ENCODE measurements at regions not wholly inside any gene's neighbourhood (a gene's known extent, or its start where the extent isn't known, plus 50 kb on each side); places are given as distances from the start of the nearest gene placed in this dataset.

GRCh38 chr13:37207691-37208451 lies 102.4 kb upstream of the CSNK1A1L start:
- intact Hi-C loops (cut with DNase I): no loop called here
- H3K4me3 ChIP-seq: no peak overlapping the region
- WGBS, 2 donors: 72 to 79% methylated on average over 4 of the region's 4 CpGs

DNA sequence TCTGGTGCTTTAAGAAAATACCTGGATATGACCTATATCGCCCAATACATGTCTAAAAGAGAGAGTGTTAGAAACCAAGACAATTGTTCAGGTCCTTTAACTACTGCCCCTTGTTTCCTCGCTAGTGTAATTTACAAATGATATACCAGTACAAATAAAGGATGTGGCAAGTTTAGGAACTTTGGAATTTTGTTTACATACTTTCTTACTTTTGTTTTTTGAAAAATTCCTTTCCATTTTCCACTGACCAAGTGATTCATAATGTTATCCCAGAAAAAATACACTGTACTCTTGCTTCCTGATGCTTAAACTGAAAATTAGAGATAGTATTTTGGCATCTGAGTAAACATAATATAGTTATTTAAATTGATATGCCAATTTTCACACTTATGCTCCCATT lies 96.8 kb upstream of the CSNK1A1L start:
- no peak overlapping the region for H3K27ac ChIP-seq
- peaks cover 0 to 8% (median 0%) of the 10 kb centered on the region in 4 donors for H3K4me1 ChIP-seq
- no peak for DNase-seq
- no peaks in the 10 kb centered on the region for H3K9me3 ChIP-seq
- no peak for TF ChIP-seq POLR2A (IDR thresholded peaks at IDR 0.05)
- no peak for TF ChIP-seq EP300 (IDR thresholded peaks at IDR 0.05)
- TF ChIP-seq POLR2AphosphoS5 (IDR thresholded peaks at IDR 0.05): no peak
- TF ChIP-seq CTCF (IDR thresholded peaks at IDR 0.05): no peak
- no peaks in the 10 kb centered on the region for H3K36me3 ChIP-seq
- no peak overlapping the region for H3K4me3 ChIP-seq
- no peaks in the 10 kb centered on the region for H3K27me3 ChIP-seq
- WGBS, 2 donors: 68 to 87% methylated on average over 2 of the region's 2 CpGs
- intact Hi-C loops (cut with DNase I): no loop called here

More at GRCh38 chr13:37207691-37208451, 102.4 kb upstream of the CSNK1A1L start:
- peaks cover 0 to 2% (median 0%) of the 10 kb centered on the region in 4 donors for H3K4me1 ChIP-seq
- no peak for TF ChIP-seq POLR2AphosphoS5 (IDR thresholded peaks at IDR 0.05)
- no peak for TF ChIP-seq EP300 (IDR thresholded peaks at IDR 0.05)
- no peaks in the 10 kb centered on the region for H3K9me3 ChIP-seq
- no peaks in the 10 kb centered on the region for H3K27me3 ChIP-seq
- no peak for DNase-seq
- no peak overlapping the region for H3K27ac ChIP-seq
- no peaks in the 10 kb centered on the region for H3K36me3 ChIP-seq

DNA sequence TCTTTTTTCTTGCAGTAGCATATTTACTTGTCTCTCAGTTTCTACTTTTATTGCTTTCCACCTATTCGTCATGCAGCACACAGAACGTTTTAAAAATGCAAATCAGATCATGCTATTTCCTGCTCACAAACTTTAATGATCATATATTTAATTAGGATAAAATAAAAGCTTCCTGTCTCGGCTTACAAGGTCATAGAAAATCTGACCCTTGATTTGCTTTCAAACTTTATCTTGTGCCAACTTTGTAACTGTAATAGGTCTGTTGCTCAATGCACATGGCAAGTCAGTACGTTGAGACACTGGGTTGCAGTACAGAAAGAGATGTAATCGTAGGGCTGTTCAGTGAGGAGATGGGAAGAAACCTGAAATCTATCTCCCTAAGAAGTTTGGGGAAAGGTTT lies 95.6 kb upstream of the CSNK1A1L start:
- WGBS, 2 donors: 49 to 68% methylated on average over 5 of the region's 5 CpGs
- H3K27me3 ChIP-seq: no peaks in the 10 kb centered on the region
- H3K4me3 ChIP-seq: no peak overlapping the region
- intact Hi-C loops (cut with DNase I): no loop called here
- peaks cover 0 to 8% (median 0%) of the 10 kb centered on the region in 4 donors for H3K4me1 ChIP-seq
- no peaks in the 10 kb centered on the region for H3K36me3 ChIP-seq
- H3K27ac ChIP-seq: no peak overlapping the region
- no peaks in the 10 kb centered on the region for H3K9me3 ChIP-seq
- TF ChIP-seq POLR2A (IDR thresholded peaks at IDR 0.05) (no peak), POLR2AphosphoS5 (IDR thresholded peaks at IDR 0.05) (no peak), CTCF (IDR thresholded peaks at IDR 0.05) (no peak), EP300 (IDR thresholded peaks at IDR 0.05) (no peak)
- DNase-seq: no peak

- H3K27me3 ChIP-seq: no peaks in the 10 kb centered on the region
- H3K4me1 ChIP-seq: peaks cover 0 to 8% (median 0%) of the 10 kb centered on the region in 4 donors
- WGBS, 2 donors: 30 to 37% methylated on average over 1 of the region's 1 CpG
- H3K4me3 ChIP-seq: no peak overlapping the region
- no peak overlapping the region for H3K27ac ChIP-seq
- DNase-seq: no peak
- TF ChIP-seq CTCF (IDR thresholded peaks at IDR 0.05) (no peak), EP300 (IDR thresholded peaks at IDR 0.05) (no peak), POLR2AphosphoS5 (IDR thresholded peaks at IDR 0.05) (no peak), POLR2A (IDR thresholded peaks at IDR 0.05) (no peak)
- intact Hi-C loops (cut with DNase I): no loop called here
- H3K9me3 ChIP-seq: no peaks in the 10 kb centered on the region
- H3K36me3 ChIP-seq: no peaks in the 10 kb centered on the region
Measured at GRCh38 chr13:37198629-37199028, 93.2 kb upstream of the CSNK1A1L start.

GRCh38 chr13:37195621-37196020 lies 90.2 kb upstream of the CSNK1A1L start:
- Histone ChIP-seq H3K36me3 (no peaks in the 10 kb centered on the region), H3K4me1 (no peaks in the 10 kb centered on the region), H3K27me3 (no peaks in the 10 kb centered on the region), H3K9me3 (no peaks in the 10 kb centered on the region), H3K4me3 (no peak overlapping the region), H3K27ac (no peak overlapping the region)
- 86 to 93% methylated on average over 3 of the region's 3 CpGs for WGBS, 2 donors
- TF ChIP-seq POLR2AphosphoS5 (IDR thresholded peaks at IDR 0.05): no peak
- no peak for TF ChIP-seq EP300 (IDR thresholded peaks at IDR 0.05)
- no peak for TF ChIP-seq CTCF (IDR thresholded peaks at IDR 0.05)
- no peak for TF ChIP-seq POLR2A (IDR thresholded peaks at IDR 0.05)
- intact Hi-C loops (cut with DNase I): no loop called here
- DNase-seq: no peak

Data from sigmoid colon (tissue), 6 donors.